Activated T-cell treated with anti-CD3 and anti-CD28 coated beads for 24 hours (primary cell): ENCODE measurements at regions not wholly inside any gene's neighbourhood (a gene's known extent, or its start where the extent isn't known, plus 50 kb on each side); places are given as distances from the start of the nearest gene placed in this dataset.
"Not testable (repeated sequence)": the region's sequence is repeated elsewhere in the genome, so short reads cannot be mapped to it uniquely, and the experiment has no call there.

Experiments used
- DNase-seq: peaks from one replicate; pipeline ENCODE4 v3.0.0-alpha.2; 2020; ENCODE audit warnings: low read depth

GRCh38 chr3:59192473-59192872 lies 142.6 kb upstream of the CFAP20DC start:
- DNase-seq, result no peak

- DNase-seq, result no peak
Measured at GRCh38 chr3:59191651-59192050, 141.8 kb upstream of the CFAP20DC start.

- DNase-seq, result no peak
Measured at GRCh38 chr3:59189939-59190338, 140.1 kb upstream of the CFAP20DC start.

- no peak for DNase-seq
Measured at GRCh38 chr3:59189526-59189925, 139.7 kb upstream of the CFAP20DC start.

- DNase-seq, result no peak
Measured at GRCh38 chr3:59186725-59187124, 136.9 kb upstream of the CFAP20DC start.

- no peak for DNase-seq
Measured at GRCh38 chr3:59185591-59186369, 136.0 kb upstream of the CFAP20DC start.

GRCh38 chr3:59180006-59180405 lies 130.2 kb upstream of the CFAP20DC start:
- no peak for DNase-seq

- DNase-seq, result no peak
Measured at GRCh38 chr3:59178698-59179097, 128.9 kb upstream of the CFAP20DC start.

- no peak for DNase-seq
Measured at GRCh38 chr3:59171491-59171890, 121.7 kb upstream of the CFAP20DC start.

GRCh38 chr3:59170166-59170565 lies 120.3 kb upstream of the CFAP20DC start:
- DNase-seq, result not testable (repeated sequence)

- no peak for DNase-seq
Measured at GRCh38 chr3:59167756-59168155, 117.9 kb upstream of the CFAP20DC start.

- DNase-seq, result no peak
Measured at GRCh38 chr3:59163953-59164352, 114.1 kb upstream of the CFAP20DC start.

GRCh38 chr3:59161048-59161447 lies 111.2 kb upstream of the CFAP20DC start:
- no peak for DNase-seq

GRCh38 chr3:59160133-59160746 lies 110.4 kb upstream of the CFAP20DC start:
- DNase-seq, result no peak

- DNase-seq, result no peak
Measured at GRCh38 chr3:59153648-59154047, 103.8 kb upstream of the CFAP20DC start.

- DNase-seq, result no peak
Measured at GRCh38 chr3:59152943-59153342, 103.1 kb upstream of the CFAP20DC start.

GRCh38 chr3:59150039-59150438 lies 100.2 kb upstream of the CFAP20DC start:
- no peak for DNase-seq

GRCh38 chr3:59149166-59149565 lies 99.3 kb upstream of the CFAP20DC start:
- no peak for DNase-seq

GRCh38 chr3:59143447-59143846 lies 93.6 kb upstream of the CFAP20DC start:
- no peak for DNase-seq

GRCh38 chr3:59142556-59142955 lies 92.7 kb upstream of the CFAP20DC start:
- DNase-seq, result no peak

- DNase-seq, result no peak
Measured at GRCh38 chr3:59138966-59139365, 89.1 kb upstream of the CFAP20DC start.

- no peak for DNase-seq
Measured at GRCh38 chr3:59137415-59137814, 87.6 kb upstream of the CFAP20DC start.

- no peak for DNase-seq
Measured at GRCh38 chr3:59136081-59136480, 86.3 kb upstream of the CFAP20DC start.

GRCh38 chr3:59135096-59135495 lies 85.3 kb upstream of the CFAP20DC start:
- no peak for DNase-seq
